H1 (cell line): ENCODE measurements at regions not wholly inside any gene's neighbourhood (a gene's known extent, or its start where the extent isn't known, plus 50 kb on each side); places are given as distances from the start of the nearest gene placed in this dataset.

Experiments used
- CTCF ChIA-PET: fragments of 300-600 bp; sonication (Branson Sonifier 250); formaldehyde crosslinking; loops from one replicate; lab custom pipeline; 2021; ENCODE audit not compliant: partially characterized antibody; lab: Charles Lee
- POLR2A ChIA-PET: fragments of 300-600 bp; sonication (Branson Sonifier 250); formaldehyde crosslinking; loops from one replicate; lab custom pipeline; 2021; ENCODE audit warnings: inconsistent platforms; ENCODE audit not compliant: partially characterized antibody; lab: Charles Lee
- DNase-seq, 2 experiments: peaks; one replicate each; pipeline versions ENCODE4 v3.0.0 to v3.0.0-alpha.2; 2010 to 2022; ENCODE audit warnings: low spot score in 2 of 2, low read depth in 1 of 2, mixed read lengths in 1 of 2
- FAIRE-seq: peaks from 2 replicates; lab custom pipeline; 2011; peaks lifted over from hg19 to GRCh38; lab: Jason Lieb, UNC
- H2AFZ ChIP-seq: 2 replicates; pipeline ENCODE4 v1.8.1; 2012; ENCODE audit warnings: low read length, inconsistent platforms
- H2AK5ac ChIP-seq: 2 replicates; pipeline ENCODE4 v1.6.1; 2013; ENCODE audit warnings: low read depth, low read length
- H2BK120ac ChIP-seq: replicated peaks from 2 replicates; pipeline ENCODE3; 2013; ENCODE audit warnings: low read depth, low read length, inconsistent platforms
- H2BK12ac ChIP-seq: 2 replicates; pipeline ENCODE4 v1.6.1; 2013; ENCODE audit warnings: low read depth, low read length
- H2BK15ac ChIP-seq: 2 replicates; pipeline ENCODE4 v1.6.1; 2013; ENCODE audit warnings: low read length
- H2BK20ac ChIP-seq: 2 replicates; pipeline ENCODE4 v1.6.1; 2013; ENCODE audit warnings: low read length
- H2BK5ac ChIP-seq: 2 replicates; pipeline ENCODE4 v1.6.1; 2013; ENCODE audit warnings: low read depth, low read length
- H3K14ac ChIP-seq: 2 replicates; pipeline ENCODE4 v1.6.1; 2013; ENCODE audit warnings: inconsistent platforms; ENCODE audit not compliant: insufficient read length
- H3K18ac ChIP-seq: 2 replicates; pipeline ENCODE4 v1.6.1; 2013; ENCODE audit warnings: low read length; ENCODE audit errors: extremely low read depth
- H3K23ac ChIP-seq: 2 replicates; pipeline ENCODE4 v1.6.1; 2013; ENCODE audit warnings: inconsistent platforms; ENCODE audit not compliant: insufficient read length
- H3K23me2 ChIP-seq: 2 replicates; pipeline ENCODE4 v1.6.1; 2013; ENCODE audit warnings: low read depth, low read length
- H3K27ac ChIP-seq: 2 replicates; pipeline ENCODE4 v1.6.1; 2011; ENCODE audit warnings: low read depth, low read length, inconsistent platforms
- H3K27me3 ChIP-seq, 4 experiments: replicated peaks in 1 of 4; 1 replicate in 1 of 4; 2 replicates in 3 of 4; pipeline versions ENCODE4 v1.6.1 to v1.8.1; 2011 to 2013; ENCODE audit warnings: low read length in 3 of 4, mild to moderate bottlenecking in 3 of 4, inconsistent platforms in 2 of 4, mixed read lengths in 2 of 4, moderate library complexity in 1 of 4; ENCODE audit not compliant: control insufficient read depth in 3 of 4, insufficient read depth in 3 of 4; ENCODE audit errors: extremely low read depth in 1 of 4
- H3K36me3 ChIP-seq, 4 experiments: 2 replicates each; pipeline versions ENCODE4 v1.6.1 to v1.8.1; 2011 to 2013; ENCODE audit warnings: mild to moderate bottlenecking in 4 of 4, low read length in 3 of 4, moderate library complexity in 2 of 4, control low read depth in 1 of 4, inconsistent platforms in 1 of 4; ENCODE audit not compliant: insufficient read depth in 4 of 4, control insufficient read depth in 2 of 4
- H3K4ac ChIP-seq: replicated peaks from 2 replicates; pipeline ENCODE3; 2013; ENCODE audit warnings: low read length, low read depth, mixed read lengths, inconsistent platforms; ENCODE audit not compliant: insufficient read length
- H3K4me1 ChIP-seq, 4 experiments: replicated peaks in 1 of 4; 1 replicate in 1 of 4; 2 replicates in 3 of 4; pipeline versions ENCODE4 v1.6.1 to v1.8.1; 2011 to 2013; ENCODE audit warnings: low read length in 3 of 4, inconsistent platforms in 2 of 4, mixed read lengths in 1 of 4; ENCODE audit not compliant: insufficient read depth in 4 of 4, control insufficient read depth in 3 of 4
- H3K4me2 ChIP-seq, 2 experiments: 2 replicates each; pipeline versions ENCODE4 v1.6.1 to v1.8.1; 2011 to 2013; ENCODE audit warnings: low read depth in 2 of 2, low read length in 2 of 2, control low read depth in 1 of 2, inconsistent platforms in 1 of 2, mild to moderate bottlenecking in 1 of 2; ENCODE audit not compliant: insufficient read depth in 1 of 2
- H3K4me3 ChIP-seq, 4 experiments: fragments of 200-600, 300-600 bp in 1 of 4; sonication (generic), shearing (Covaris generic), sonication (Bioruptor Twin) in 1 of 4; 2 replicates each; pipeline versions ENCODE4 v1.5.1 to v1.8.1; 2011 to 2016; ENCODE audit warnings: low read length in 4 of 4, low read depth in 3 of 4, control low read depth in 2 of 4, inconsistent platforms in 2 of 4, mild to moderate bottlenecking in 2 of 4, mixed read lengths in 1 of 4, moderate library complexity in 1 of 4; ENCODE audit not compliant: insufficient read depth in 2 of 4; ENCODE audit errors: extremely low read depth in 1 of 4
- H3K56ac ChIP-seq: replicated peaks from 2 replicates; pipeline ENCODE3; 2013; ENCODE audit warnings: low read depth, mild to moderate bottlenecking, mixed read lengths, low read length, inconsistent platforms; ENCODE audit not compliant: insufficient read length
- H3K79me1 ChIP-seq: 2 replicates; pipeline ENCODE4 v1.6.1; 2013; ENCODE audit warnings: low read depth, low read length, control low read depth
- H3K79me2 ChIP-seq, 2 experiments: 2 replicates each; pipeline versions ENCODE4 v1.6.1 to v1.8.1; 2012 to 2013; ENCODE audit warnings: low read length in 2 of 2, mild to moderate bottlenecking in 2 of 2, inconsistent platforms in 1 of 2; ENCODE audit not compliant: insufficient read depth in 2 of 2, control insufficient read depth in 1 of 2
- H3K9ac ChIP-seq, 4 experiments: replicated peaks in 1 of 4; 1 replicate in 1 of 4; 2 replicates in 3 of 4; pipeline versions ENCODE4 v1.6.1 to v1.8.1; 2011 to 2013; ENCODE audit warnings: low read depth in 3 of 4, low read length in 3 of 4, control low read depth in 2 of 4, mild to moderate bottlenecking in 2 of 4, moderate library complexity in 2 of 4, inconsistent platforms in 1 of 4; ENCODE audit errors: extremely low read depth in 1 of 4
- H3K9me3 ChIP-seq, 2 experiments: 2 replicates each; pipeline versions ENCODE4 v1.6.1 to v1.8.1; 2012 to 2013; ENCODE audit warnings: mild to moderate bottlenecking in 2 of 2, moderate library complexity in 2 of 2, control low read depth in 1 of 2, inconsistent platforms in 1 of 2, low read depth in 1 of 2, low read length in 1 of 2, mixed read lengths in 1 of 2; ENCODE audit not compliant: insufficient read depth in 2 of 2
- H4K20me1 ChIP-seq, 2 experiments: replicated peaks in 1 of 2; 2 replicates each; pipeline versions ENCODE3 to v1.8.1; 2011 to 2013; ENCODE audit warnings: inconsistent platforms in 2 of 2, low read length in 2 of 2, mild to moderate bottlenecking in 1 of 2; ENCODE audit not compliant: insufficient read depth in 2 of 2, control insufficient read depth in 1 of 2
- H4K5ac ChIP-seq: 2 replicates; pipeline ENCODE4 v1.6.1; 2013; ENCODE audit warnings: low read length, low read depth, mixed read lengths, inconsistent platforms; ENCODE audit not compliant: insufficient read length
- H4K8ac ChIP-seq: 2 replicates; pipeline ENCODE4 v1.8.0; 2013; ENCODE audit warnings: mild to moderate bottlenecking, moderate library complexity, low read length, inconsistent platforms; ENCODE audit not compliant: insufficient read depth; ENCODE audit errors: extremely low read depth
- H4K91ac ChIP-seq: replicated peaks from 2 replicates; pipeline ENCODE3; 2013; ENCODE audit warnings: low read length, mixed read lengths, inconsistent platforms; ENCODE audit not compliant: insufficient read length
- CTBP2 ChIP-seq: IDR thresholded peaks from 2 replicates; pipeline ENCODE4 v1.7.0; 2011; ENCODE audit warnings: borderline replicate concordance, mild to moderate bottlenecking, moderate library complexity, mixed read lengths, low read length; ENCODE audit not compliant: insufficient read depth, insufficient read length
- EP300 ChIP-seq, 2 experiments: IDR thresholded peaks; 1 replicate in 1 of 2; 2 replicates in 1 of 2; pipeline ENCODE4 v1.6.1; 2011 to 2012; ENCODE audit warnings: low read depth in 2 of 2, low read length in 2 of 2, mild to moderate bottlenecking in 2 of 2, borderline replicate concordance in 1 of 2, inconsistent platforms in 1 of 2, moderate library complexity in 1 of 2
- JUN ChIP-seq: IDR thresholded peaks from 2 replicates; pipeline ENCODE4 v1.6.1; 2011; ENCODE audit warnings: low read depth, mild to moderate bottlenecking, improper control_type of control experiment, low read length
- KDM5A ChIP-seq: fragments of 200-600 bp; IDR thresholded peaks from 2 replicates; pipeline ENCODE4 v1.7.1; 2012; ENCODE audit warnings: mild to moderate bottlenecking, low read length, inconsistent platforms, mixed read lengths
- POLR2A ChIP-seq, 2 experiments: IDR thresholded peaks; 1 replicate in 1 of 2; 2 replicates in 1 of 2; pipeline ENCODE4 v1.6.1; 2011; ENCODE audit warnings: low read depth in 2 of 2, low read length in 2 of 2, mild to moderate bottlenecking in 2 of 2; ENCODE audit errors: control extremely low read depth in 1 of 2
- RBBP5 ChIP-seq: IDR thresholded peaks from 2 replicates; pipeline ENCODE4 v1.7.1; 2012; ENCODE audit warnings: low read depth, mild to moderate bottlenecking, inconsistent platforms, low read length, moderate library complexity, borderline replicate concordance
- RNF2 ChIP-seq: fragments of 200-900, 300-1000 bp; sonication (generic); IDR thresholded peaks from 2 replicates; pipeline ENCODE4 v1.7.1; 2016; ENCODE audit warnings: borderline replicate concordance, low read depth, mild to moderate bottlenecking, antibody characterized with exemption, low read length; ENCODE audit not compliant: poor library complexity, severe bottlenecking; ENCODE audit errors: missing control alignments
- SIN3A ChIP-seq, 2 experiments: IDR thresholded peaks in 1 of 2; conservative IDR thresholded peaks in 1 of 2; 2 replicates each; pipeline ENCODE4 v1.6.1; 2011 to 2012; ENCODE audit warnings: low read length in 2 of 2, improper control_type of control experiment in 1 of 2, low read depth in 1 of 2, mild to moderate bottlenecking in 1 of 2
- SIX5 ChIP-seq: IDR thresholded peaks from 2 replicates; pipeline ENCODE4 v1.6.1; 2011; ENCODE audit warnings: mild to moderate bottlenecking, low read depth, low read length
- TAF1 ChIP-seq: IDR thresholded peaks from 2 replicates; pipeline ENCODE4 v1.6.1; 2011; ENCODE audit warnings: mild to moderate bottlenecking, low read depth, low read length
- ZNF274 ChIP-seq: IDR thresholded peaks from 2 replicates; pipeline ENCODE4 v1.7.0; 2012; ENCODE audit warnings: low read length, borderline replicate concordance; ENCODE audit errors: extremely low read depth
- WGBS, 2 experiments: shearing (Covaris generic) in 1 of 2; methylation state at CpG; one replicate each; pipeline versions ENCODE4 v1.1.6 to v1.1.7; 2013 to 2015; ENCODE audit warnings: low lambda C conversion rate in 2 of 2, mixed read lengths in 2 of 2, inconsistent platforms in 1 of 2, low coverage in 1 of 2, missing lambda C conversion rate in 1 of 2; ENCODE audit not compliant: insufficient replicate concordance in 2 of 2, insufficient coverage in 1 of 2, insufficient read length in 1 of 2; ENCODE audit errors: extremely low coverage in 1 of 2, missing lambda C conversion rate in 1 of 2; 5-methylcytosine and 5-hydroxymethylcytosine counted together

- DNase-seq (no peak), FAIRE-seq (no peak)
- H3K27me3 ChIP-seq: no peaks in the 10 kb centered on the region
- no peak overlapping the region for H2AK5ac ChIP-seq
- H2BK15ac ChIP-seq: no peak overlapping the region
- no peak overlapping the region for H4K8ac ChIP-seq
- H4K5ac ChIP-seq: no peak overlapping the region
- no peaks in the 10 kb centered on the region for H3K23me2 ChIP-seq
- H2BK20ac ChIP-seq: no peak overlapping the region
- H2BK12ac ChIP-seq: no peak overlapping the region
- H3K4me2 ChIP-seq: no peak overlapping the region
- no peak overlapping the region for H3K23ac ChIP-seq
- H2AFZ ChIP-seq: no peak overlapping the region
- no peak for TF ChIP-seq JUN
- TF ChIP-seq RBBP5: no peak
- no peak for TF ChIP-seq KDM5A
- TF ChIP-seq SIX5: no peak
- TF ChIP-seq SIN3A (conservative IDR thresholded peaks at IDR 0.05 in 1 of 2, IDR thresholded peaks at IDR 0.05 in 1 of 2; ENCODE audit: low read depth in 1 of 2, low read length in 2 of 2): no peak
- TF ChIP-seq CTBP2: no peak
- no peak for TF ChIP-seq TAF1
- no peak for TF ChIP-seq POLR2A (IDR thresholded peaks at IDR 0.05; ENCODE audit: control extremely low read depth in 1 of 2, low read depth in 2 of 2, low read length in 2 of 2)
- no peak for TF ChIP-seq EP300 (IDR thresholded peaks at IDR 0.05; ENCODE audit: borderline replicate concordance in 1 of 2, low read depth in 2 of 2, low read length in 2 of 2)
- TF ChIP-seq ZNF274: no peak
- TF ChIP-seq RNF2: no peak
- no peak overlapping the region for H2BK120ac ChIP-seq
- H4K20me1 ChIP-seq: no peaks in the 10 kb centered on the region
- H3K56ac ChIP-seq: no peak overlapping the region
- H3K14ac ChIP-seq: no peak overlapping the region
- H3K27ac ChIP-seq: no peak overlapping the region
- H3K4ac ChIP-seq: no peak overlapping the region
- no peak overlapping the region for H3K4me3 ChIP-seq
- no peak overlapping the region for H3K18ac ChIP-seq
- H3K9me3 ChIP-seq: no peaks in the 10 kb centered on the region
- H3K79me2 ChIP-seq: no peaks in the 10 kb centered on the region
- 85% methylated on average over 2 of the region's 2 CpGs; no CpG with 5 or more reads in 1 of the 2 experiments for WGBS, 2 experiments
- H3K4me1 ChIP-seq: no peaks in the 10 kb centered on the region
- H4K91ac ChIP-seq: no peak overlapping the region
- ChIA-PET CTCF (no interaction called here), POLR2A (no interaction called here)
- H3K36me3 ChIP-seq: no peaks in the 10 kb centered on the region
- no peaks in the 10 kb centered on the region for H3K79me1 ChIP-seq
- H3K9ac ChIP-seq: no peak overlapping the region
- H2BK5ac ChIP-seq: no peak overlapping the region
Observed at GRCh38 chr7:10643545-10643944, 330.1 kb upstream of the PHF14 start.
